HG03025 (cell line): ENCODE measurements at regions not wholly inside any gene's neighbourhood (a gene's known extent, or its start where the extent isn't known, plus 50 kb on each side); places are given as distances from the start of the nearest gene placed in this dataset.

Experiments
- ATAC-seq: cut with Tn5 transposase; IDR thresholded peaks from one replicate; pipeline ENCODE4 v1.9.1; 2021; ENCODE audit warnings: mild to moderate bottlenecking, moderate library complexity; ENCODE audit not compliant: unreplicated experiment, low FRiP score

DNA sequence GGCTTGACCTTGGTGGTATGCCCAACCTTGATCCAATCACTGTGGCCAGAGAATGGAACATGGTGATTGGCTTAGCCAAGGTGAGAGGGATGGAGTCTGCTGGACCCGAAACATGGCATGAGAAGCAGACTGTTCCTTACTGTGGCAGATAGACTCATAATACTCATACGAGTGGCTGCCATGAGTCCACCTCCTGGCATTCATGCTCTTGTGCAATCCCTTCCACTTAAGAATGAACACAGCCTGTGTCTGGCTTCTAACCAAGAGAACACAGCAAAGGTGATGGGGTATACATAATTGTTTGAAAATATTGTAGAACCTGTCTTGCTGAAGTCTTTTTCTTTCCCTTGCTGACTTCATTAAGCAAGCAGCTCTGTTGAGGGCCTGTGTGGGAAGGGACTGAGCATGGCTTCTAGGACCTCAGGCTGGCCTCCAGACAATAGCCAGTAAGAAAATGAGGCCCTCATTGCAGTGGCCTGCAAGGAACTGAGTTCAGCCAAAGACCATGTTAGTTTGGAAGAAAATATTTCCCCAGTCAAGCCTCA, 85.9 kb downstream of the ZNF281 start:
- no peak for ATAC-seq

DNA sequence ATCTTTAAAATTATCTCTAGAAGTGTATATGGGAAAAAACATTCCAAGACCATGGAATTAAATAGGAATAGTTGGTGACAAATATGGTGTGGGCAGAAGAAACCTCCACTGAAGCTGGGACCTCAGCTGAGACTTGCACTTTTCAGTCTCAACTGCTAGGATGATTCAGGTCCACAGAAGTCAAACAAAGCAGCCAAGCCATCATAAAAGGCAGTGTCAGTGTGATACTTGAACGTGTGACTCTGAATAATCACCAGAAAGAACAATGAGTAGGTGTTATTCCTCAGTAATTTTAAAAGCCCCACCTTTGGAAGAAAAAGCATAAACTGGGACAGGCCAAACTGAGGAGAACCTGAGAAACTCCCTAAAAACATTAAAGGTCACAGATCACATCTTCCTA, 90.7 kb downstream of the ZNF281 start:
- no peak for ATAC-seq

DNA sequence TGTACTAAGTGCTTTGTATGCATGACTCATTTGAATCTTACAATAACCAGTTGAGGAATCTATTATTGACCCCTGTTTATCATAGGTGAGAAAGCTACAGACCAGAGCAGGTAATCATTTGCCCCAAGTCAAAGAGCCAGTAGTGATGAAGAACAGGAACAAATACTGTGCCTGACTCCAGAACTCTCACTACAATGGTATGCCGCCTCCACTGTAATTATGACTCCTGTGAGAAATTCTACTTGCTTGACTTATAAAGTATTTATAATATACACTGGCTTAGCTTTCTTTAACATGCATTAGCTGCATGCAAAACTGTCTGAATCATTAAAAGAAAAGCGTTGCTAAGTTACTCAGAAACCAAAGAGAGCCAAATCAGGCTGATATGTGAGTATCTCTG, 92.6 kb downstream of the ZNF281 start:
- ATAC-seq: no peak

- no peak for ATAC-seq
Measured at GRCh38 chr1:200316148-200316803, 93.6 kb downstream of the ZNF281 start.

DNA sequence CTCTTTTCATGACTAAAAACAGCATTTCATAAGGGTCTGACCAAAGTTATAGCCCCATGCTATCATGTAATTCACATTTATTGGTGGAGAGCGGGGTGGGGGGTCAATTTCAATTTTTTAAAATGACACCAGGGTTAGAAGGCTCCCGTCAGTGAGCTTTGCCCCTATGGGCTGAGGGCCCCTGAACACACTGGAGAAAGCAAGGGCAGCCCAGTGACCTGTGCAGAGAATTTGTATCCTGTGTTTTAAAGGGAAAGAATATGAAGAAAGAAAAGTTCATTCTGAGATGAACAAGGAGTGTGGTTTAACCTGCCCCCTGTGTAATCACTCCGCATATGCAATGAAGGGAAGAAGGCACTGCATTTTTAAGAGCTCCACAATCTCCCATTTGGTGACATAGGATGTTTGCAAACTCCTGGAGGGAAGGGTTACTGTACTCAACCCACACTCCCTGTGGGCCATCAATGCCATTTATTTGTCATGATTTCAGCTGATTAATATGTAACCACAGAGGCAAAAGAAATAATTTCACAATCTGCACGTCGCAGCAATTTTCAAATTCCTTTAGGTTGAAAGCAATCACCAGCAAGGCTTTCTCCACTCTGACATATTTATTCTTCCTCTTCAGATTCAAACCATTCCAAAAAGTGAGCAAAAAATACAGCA, 95.6 kb downstream of the ZNF281 start:
- no peak for ATAC-seq

GRCh38 chr1:200311256-200311655, 98.6 kb downstream of the ZNF281 start:
- no peak for ATAC-seq

DNA sequence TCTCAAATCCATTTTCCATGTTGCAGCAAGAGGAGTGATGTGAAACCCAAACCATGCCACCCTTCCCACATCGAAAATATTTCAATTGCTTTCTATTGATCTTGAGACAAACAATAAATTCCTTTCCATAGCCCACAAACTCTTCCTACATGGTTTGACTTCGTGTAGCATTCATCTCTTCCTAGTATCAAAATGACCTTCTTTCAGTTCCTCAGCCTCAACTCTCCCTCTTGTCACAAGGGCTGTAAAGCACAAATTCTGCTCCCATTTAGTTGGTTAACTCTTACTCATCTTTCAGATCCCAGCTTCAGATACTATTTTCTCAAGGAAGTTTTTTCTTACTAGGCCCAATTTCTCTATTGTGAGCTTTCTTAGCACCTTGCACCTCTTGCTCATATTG, 99.0 kb downstream of the ZNF281 start:
- no peak for ATAC-seq

GRCh38 chr1:200307755-200308066, 102.1 kb downstream of the ZNF281 start:
- ATAC-seq: no peak

DNA sequence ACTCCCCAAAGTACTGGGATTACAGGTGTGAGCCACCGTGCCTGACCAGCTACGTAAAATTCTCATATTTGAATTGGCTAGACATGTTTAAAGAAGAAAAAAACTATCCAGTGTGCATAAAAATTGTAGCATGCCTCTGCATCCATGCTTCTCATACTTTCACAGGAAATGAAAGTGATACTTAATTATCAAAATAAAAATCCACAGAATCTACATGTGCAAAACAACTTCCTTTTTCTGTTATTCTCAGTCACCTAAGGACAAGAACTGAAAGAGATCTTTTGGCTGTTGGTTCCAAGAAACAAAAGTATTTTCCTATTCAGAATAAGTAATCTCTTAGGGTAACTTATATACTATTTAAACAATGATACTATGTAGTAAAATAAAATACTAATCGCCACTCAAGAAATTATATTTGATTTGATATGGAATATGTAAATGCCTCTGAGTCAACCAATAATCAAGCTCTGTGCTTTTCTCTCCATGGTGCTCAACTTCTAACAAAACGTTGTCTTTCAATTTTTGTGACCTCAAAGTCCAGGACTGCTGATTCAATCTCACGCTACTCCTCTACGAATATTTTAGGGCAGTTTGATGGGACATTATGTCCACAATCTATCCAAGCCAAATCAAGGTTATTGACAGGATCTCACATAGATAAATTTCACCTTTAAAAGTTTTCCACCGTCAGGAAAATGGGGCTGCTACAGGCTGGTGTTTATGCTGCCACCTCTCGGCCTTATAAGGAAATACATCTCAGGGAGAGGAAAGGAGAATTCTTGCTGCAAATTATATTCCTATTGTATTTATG, 102.7 kb downstream of the ZNF281 start:
- ATAC-seq: no peak

- ATAC-seq: no peak
Measured at GRCh38 chr1:200305806-200306205, 104.0 kb downstream of the ZNF281 start.

DNA sequence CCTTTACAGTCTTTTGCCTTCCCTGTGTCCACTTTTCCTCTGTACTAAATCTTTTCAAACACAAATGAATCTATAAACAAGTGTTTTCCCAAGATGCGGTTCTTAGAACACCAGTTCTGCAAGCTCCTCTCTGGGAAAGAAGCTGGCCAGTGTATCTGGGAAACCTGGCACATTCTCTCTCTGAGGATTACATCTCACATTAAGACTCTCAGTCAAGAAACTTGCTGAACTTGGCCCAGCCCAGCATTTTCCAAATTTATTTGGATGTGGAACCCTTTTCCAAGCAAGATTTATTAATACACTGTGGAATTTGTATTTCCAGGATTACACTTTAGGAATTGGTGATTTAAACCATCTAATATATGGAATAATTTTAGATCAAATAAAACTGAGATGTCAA, 105.7 kb downstream of the ZNF281 start:
- ATAC-seq: no peak

DNA sequence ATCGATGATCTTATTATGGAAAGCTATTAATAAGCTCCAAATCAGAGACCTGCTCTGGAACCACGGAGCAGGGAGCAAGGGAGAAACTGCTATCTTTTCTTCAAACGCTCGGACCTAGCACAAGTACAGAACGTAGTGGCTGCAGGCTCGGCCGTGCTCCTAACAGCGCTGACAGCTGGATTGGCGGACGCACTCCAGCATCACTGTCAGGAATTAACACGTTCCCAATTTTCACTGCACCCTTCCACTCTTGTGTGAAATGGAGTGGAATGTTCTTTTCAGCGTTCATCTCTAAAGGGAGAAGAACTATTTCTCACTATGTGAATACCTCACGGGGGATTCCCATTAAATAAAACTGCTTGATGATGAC, 106.9 kb downstream of the ZNF281 start:
- no peak for ATAC-seq

- peak; percentile 68 for ATAC-seq
Measured at GRCh38 chr1:200302192-200302920, 107.5 kb downstream of the ZNF281 start.

GRCh38 chr1:200301152-200301551, 108.7 kb downstream of the ZNF281 start:
- no peak for ATAC-seq

GRCh38 chr1:200299571-200299970, 110.3 kb downstream of the ZNF281 start:
- ATAC-seq: no peak

- no peak for ATAC-seq
Measured at GRCh38 chr1:200298242-200298641, 111.6 kb downstream of the ZNF281 start.

DNA sequence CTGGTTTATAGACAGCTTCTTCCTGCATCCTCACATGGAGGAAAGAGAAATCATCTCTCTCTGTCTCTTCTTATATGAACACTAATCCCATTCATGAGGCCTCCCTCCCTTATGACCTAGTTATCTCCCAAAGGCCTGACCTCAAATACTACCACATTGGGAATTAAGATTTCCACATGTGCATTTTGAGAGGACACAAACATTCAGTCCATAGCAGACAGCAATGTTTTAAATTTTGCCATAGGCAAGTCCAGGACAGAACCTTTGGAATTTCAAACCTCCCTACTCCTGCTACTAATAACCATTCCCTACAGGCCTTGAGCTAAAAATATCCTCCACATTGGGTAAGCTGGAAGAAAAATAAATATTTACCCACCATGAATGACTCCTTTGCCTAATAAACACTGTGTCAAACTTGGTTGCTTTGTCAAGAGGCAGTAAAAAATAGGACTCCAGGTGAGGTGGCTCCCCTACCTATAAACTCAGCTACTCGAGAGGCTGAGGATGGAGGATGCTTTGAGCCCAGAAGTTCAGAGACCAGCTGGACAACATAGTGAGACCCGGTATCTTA, 113.7 kb downstream of the ZNF281 start:
- no peak for ATAC-seq

DNA sequence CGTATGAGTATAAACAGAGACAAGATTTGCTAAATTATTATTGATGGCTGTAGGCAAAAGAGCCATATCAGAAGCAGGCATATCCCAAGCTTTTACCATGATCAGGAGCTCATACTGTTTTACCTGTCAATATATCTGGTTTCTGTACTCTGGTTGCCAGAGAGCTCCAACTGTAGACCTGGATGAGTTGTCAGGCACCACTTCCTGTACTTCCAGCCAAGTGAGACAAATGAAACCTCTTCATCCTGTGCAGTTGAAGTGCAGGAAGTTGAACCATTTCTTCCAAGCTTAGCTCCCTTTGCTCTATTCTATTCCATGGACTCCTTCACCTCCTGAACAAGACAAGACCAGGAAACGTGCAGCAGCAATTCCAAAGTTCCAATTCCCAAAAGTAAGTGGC, 115.6 kb downstream of the ZNF281 start:
- ATAC-seq: no peak

DNA sequence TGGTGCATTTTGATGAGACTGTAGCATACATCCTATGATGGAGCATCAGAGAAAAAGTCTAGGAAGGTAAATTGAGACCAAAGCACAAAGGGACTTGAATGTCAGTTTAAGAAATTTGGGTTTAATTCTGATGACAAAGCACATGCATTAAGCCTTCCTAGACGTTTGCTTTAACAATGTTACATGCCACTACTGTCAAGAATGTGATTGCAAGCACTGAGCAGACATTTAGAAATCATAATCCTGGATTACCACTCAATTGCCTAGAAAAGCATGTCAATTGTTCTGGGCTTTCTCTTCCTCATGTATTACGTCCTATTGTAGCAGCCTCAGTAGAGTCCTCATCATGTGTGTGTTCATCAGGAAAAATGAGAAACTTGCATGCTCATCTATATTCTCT, 117.1 kb downstream of the ZNF281 start:
- ATAC-seq: no peak

GRCh38 chr1:200291106-200291505, 118.7 kb downstream of the ZNF281 start:
- no peak for ATAC-seq
